Activated naive CD4-positive, alpha-beta T cell (primary cell): ENCODE measurements at regions not wholly inside any gene's neighbourhood (a gene's known extent, or its start where the extent isn't known, plus 50 kb on each side); places are given as distances from the start of the nearest gene placed in this dataset.

ENCODE experiments used
- DNase-seq, 4 experiments: peaks; one replicate each; lab custom pipeline; 2025; lab: John Stamatoyannopoulos, UW

DNA sequence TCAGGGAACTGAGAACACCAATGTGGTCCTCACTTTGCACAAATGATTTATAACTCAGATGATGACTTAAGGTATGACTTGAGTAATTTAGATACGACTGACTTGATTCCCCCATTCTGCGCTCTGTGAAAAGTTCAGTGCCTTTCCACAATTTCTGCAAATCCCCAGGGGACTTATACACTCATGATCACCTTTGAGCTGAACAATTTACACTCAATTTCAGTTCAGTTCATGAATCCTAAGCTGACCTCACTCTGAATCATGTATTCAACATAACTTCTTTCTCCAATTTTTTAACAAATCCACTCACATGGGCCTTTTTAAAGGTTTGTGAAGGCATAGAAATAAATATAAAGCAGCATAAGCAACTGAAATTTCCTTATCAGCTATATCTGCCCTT lies 274.2 kb downstream of the FAM76B start:
- DNase-seq = no peak

DNA sequence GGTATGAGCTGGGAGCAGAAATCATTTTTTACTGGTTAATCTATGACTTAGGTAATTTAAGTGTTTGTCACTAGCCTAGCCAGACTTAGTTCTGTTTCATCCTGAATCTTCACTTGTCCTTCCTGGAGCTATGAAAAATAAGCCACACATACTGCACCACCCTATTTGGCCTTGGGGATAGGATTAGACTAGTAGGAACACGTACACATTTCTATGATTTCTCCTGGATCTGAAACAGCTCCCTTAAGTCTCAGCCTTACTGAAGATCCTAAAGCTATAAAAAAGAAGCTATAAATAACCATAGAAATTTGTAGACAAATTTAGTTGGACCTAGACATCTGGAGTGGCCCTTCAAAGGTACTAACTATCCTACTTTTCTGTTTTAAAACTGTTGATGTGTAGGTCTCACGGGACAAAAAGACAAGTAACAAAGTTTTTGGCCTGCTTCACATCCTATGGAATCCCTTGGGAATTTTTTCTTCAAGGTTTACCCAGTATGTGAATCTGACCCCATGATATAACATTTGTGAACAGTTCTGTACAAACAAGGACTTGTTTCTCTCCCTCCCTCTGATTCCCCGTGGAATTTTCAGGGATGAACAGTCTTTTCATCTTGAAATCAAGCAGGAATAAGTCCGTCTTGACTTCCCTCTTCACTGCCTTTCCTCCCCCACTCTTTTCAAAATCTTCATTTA lies 275.0 kb downstream of the FAM76B start:
- no peak for DNase-seq

DNA sequence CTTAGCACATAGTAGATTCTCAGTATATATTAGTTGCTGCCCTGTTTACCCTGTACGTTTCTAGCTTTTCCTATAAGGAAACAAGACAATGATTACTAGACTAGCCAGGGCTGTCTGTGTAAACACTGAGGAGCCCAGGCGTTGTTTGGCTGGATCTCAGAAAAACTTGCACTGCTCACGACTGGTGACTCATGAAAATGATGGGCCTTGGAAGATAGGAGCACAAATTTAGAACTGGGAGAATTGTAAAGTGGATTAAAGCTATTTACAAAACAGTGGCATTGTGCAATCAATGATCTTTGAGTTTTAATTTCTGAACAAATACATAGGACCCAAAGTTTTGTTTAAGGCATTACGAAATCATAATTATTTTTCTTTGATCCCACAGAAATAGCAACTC lies 276.9 kb downstream of the FAM76B start:
- no peak for DNase-seq

DNA sequence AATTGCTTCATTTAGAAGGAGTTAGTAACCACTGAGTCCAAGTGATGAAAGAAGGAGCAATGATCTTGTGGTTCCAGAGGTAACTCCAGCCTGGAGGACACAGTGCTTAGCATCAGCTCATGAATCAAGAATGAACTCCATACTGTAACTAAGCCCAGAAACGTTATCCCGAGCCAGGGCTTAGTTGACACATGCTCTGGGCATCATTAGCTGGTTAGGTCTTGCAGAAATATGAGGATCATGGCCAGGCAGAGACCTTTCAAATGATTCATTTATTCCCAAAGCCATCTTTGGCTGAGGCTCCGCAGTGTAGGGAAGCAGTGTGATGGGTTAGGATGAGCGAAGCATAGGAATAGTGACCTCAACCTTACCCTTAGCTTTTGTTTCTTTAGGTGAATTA lies 277.4 kb downstream of the FAM76B start:
- no peak for DNase-seq

DNA sequence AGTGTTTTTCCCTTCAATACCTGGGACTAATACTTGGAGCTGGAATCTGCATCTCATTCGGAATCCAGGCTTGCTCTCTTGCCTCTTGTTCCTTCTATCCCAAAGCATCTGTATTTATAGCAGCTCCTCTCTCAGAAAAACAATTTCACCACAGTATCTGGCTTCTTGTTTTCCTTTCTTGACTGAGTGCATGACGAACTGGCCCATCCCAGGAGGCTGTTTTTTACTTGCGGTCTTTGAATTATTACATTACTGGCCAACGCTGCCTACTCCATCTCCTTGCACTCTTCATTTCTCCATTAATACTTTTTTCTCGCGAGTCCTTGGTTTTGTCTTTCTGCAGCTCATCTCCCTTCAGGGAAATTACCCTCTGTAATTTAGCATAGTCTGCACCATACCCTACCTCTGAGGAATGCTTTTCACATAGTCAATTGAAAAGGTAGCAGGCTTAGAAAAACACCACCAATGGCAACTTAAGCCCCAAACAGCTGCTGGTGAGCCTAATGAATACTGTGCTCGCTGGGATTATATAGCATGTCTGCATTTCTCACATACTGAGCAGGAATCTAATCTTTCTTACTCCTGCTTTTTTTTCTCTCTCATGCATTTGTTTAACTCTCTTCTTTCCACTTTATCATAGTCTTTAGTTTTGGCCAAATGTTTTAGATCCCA lies 277.4 kb upstream of the SESN3 start:
- DNase-seq = no peak

DNA sequence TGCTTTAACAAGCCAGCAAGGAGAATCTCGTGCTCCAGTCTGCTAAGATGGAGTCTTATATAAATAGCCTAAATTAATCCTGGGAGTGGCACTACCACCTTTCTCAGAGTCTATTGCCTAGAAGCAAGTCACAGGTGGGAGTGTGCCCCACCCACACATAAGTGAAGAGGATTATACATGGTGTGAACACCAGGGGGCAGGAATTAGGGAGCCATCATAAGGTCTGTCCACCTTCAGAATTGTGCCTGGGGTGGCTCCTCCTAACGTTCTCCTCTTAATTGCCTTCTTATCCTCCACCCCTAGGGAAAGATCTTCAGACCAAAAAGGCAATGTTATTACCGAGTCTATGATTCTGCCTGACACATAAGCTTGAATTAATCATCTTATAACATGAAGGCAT lies 276.8 kb upstream of the SESN3 start:
- no peak for DNase-seq

DNA sequence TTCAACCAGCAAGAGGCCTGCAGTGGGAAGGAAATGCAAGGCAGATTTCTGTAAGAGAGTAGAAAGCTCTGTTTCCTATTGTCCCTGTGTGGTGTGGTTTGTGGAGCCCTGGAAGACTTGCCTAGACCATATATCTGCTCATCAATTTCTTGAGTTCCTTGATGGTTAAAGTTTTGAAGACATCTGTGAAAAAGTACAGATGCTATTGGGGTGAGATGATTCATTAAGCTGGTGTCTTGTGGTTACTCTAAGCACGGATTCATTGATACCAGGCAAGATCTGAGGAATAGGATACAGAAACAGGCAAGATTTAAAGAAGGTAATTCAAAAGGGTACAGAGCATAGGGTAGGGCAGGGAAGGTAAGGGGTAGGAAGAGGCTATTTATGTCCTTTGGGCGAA lies 275.8 kb upstream of the SESN3 start:
- DNase-seq = no peak

DNA sequence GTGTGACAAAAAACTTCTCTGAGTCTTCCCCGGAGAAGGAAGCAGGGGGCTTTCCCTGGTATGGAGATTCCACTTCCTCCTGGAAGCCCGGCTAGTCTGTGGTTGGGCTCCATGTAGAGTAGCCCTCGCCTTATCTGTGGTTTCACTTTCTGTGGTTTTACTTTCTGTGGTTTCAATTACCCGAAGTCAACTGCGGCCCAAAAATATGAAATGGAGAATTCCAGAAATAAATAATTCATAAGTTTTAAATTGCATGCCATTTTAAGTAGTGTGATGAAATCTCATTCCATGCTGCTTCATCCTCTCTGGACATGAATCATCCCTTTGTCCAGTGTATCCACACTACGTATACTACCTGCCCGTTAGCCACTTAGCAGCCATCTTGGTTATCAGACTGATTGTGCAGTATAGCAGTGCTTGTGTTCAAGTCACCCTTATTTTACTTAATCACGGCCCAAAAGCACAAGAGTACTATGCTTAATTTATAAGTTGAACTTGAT lies 275.0 kb upstream of the SESN3 start:
- DNase-seq = no peak

DNA sequence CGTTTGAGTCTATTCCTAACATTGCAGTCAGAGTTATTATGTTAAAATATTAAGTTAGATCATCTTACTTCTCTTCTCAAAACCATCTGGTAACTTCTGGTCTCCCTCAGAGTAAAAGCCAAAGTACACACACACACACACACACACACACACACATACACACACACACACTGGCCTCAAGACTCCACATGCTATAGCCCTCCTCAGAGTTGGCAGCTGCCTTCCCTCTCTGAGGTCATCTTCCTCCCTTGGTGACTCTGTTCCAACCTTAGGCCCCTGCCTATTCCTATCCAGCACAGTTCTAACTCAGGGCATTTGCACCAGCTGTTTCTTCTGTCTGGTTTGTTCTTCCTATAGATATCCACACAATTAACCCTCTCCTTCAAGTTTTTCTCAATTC lies 272.0 kb upstream of the SESN3 start:
- no peak for DNase-seq

DNA sequence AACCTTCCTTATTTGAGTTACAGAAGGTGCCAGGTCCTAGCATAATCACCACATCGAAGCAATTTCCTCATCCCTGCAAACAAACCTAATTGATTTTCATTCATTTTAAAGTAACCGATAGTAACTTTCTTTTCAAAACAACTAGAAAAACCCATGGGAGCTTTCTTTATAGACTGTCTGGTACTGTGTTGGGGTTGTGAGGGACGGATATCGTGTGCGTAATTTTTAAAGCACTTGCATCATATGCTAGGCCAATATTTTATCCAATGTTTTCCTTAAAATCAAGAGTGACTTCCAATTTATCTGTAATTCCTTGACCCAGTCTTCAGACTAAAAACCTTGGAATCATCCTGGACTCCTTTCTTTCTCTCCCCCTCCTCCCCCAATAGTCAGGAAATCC lies 271.5 kb upstream of the SESN3 start:
- DNase-seq = no peak

DNA sequence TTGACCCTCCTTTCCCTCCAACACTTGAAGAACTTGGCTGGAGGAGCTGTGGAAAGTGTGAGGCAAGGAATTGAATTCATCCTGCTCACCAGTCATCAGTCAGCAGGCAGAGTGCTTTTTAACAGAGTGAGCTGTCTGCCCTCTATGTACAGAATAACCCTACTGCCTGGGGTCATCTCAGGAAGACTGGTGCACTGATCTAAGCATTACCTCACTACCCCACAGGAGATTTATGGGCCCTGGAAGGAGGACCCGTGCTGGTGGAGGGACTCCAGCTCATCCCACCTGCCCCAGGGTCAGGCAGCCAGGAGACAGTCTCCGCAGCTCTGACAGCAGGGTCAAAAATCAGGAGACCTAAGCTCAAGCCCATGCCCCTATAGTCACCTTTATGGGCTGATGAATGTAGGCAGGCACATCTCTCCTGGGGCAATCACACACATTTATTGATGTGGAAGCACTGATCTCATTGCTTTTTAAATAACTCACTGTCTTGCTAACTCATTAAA lies 270.8 kb upstream of the SESN3 start:
- DNase-seq = no peak

DNA sequence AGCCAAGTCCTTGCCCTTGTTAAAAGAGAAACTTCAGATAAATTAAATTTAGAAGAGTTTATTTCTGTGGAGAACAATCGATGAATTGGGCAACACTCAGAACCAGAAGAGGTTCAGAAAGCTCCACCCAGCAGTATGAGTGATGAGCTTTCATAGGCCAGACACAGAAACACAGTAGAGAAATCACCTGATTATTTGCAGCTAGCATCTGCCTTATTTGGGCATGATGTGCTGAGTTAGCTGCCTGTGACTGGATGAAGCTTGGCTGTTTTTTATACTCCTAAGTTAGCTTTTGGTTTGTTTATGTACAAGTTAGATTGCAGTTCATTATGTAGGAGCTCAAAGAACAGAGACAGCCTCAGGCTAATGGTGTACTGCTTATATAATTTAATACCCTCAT lies 269.5 kb upstream of the SESN3 start:
- DNase-seq = no peak

DNA sequence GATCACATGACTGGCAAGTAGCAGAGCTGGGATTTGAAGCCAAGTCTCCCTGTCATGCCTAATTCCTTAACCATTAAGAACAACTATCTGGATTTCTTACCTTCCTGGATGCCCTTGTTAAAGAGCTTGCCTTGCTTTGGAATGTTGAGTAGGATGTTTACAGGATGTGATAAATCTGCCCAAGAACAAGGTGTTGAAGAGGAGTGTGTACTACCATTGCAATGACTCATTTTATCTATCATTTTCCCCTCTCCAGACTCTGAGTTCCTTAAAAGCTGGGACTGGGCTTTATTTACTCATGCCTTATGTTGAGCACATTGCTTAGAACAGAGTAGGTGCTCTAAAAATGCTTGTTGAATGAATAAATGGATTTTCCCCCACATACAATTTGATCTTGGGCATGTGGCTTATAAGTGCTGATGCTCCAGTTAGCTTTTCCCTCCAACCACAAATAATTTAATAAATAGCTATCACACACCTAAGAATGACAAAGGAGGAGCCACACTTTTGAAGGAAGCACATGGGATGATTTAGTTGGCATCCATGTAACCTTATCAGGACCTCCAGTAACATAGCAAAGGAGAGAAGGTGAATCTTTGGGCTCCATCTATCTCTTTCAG lies 268.6 kb upstream of the SESN3 start:
- DNase-seq = no peak

DNA sequence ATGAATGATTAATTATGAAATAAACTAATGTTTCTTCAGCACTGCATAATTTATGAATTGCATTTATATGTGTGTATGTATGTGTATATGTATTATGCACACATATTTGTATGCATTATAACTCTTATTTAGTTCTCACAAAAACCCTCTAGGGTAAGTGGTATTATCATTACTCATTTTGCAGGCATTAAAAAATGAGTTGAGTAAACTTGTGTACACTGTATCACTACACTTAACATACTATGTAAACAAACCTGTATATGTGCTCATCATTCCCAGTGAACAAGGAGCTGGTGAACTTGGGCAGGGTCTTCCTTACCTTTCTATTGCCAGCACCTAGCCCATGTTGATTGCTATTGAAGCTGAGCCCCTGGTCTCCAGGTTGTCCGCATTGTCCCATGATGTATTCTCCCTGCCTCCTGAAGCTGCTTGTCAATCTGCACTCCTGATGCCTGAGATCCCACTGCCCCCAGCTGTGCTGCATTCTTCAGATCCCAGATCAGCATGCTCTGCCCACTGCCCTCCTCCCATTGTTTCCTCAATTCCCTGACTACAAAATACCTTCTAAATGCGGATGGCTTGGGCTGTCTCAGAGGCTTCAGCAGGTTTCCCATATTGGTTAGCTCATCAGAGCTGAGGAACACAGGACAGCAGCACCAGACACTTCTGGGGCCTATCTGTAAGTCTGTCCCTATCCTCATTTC lies 267.9 kb upstream of the SESN3 start:
- DNase-seq = no peak

DNA sequence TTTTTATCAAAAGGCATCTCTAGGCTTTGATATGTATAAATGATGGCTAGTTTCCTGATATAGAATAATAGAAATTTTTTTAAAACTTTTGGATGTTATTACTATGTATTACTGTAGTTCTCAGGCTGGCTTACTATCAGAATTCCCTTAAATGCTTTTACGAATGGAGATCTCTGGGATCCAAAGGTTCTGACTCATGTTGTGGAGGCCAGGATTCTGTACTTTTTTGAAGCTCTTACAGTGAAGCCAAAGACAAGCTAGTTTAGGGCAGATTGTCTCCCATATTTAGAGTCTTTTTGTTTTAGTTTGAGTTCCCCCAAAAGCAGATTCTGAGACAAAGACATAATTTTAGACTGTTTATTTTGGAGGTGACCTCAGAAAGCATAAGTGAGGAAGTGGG lies 265.9 kb upstream of the SESN3 start:
- DNase-seq = no peak

DNA sequence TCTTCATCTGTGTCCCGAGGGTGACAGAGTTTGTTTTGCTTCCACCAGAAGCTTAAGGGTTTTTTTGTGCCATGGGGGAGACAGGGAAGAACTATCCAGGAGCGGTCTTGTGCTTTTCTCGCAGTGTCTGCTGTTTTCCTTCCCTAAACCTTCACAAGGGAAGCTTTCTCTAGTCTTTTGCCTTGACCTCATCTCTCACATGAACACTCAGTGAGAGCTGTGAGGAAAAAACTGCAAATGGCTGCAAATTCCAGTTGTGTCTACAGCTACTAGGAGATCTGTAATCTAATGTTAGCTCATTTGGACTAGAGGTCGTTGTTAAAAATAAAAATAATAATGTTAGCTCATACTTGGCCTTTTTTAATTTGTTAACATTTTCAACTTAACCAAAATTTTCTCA lies 264.7 kb upstream of the SESN3 start:
- no peak for DNase-seq

DNA sequence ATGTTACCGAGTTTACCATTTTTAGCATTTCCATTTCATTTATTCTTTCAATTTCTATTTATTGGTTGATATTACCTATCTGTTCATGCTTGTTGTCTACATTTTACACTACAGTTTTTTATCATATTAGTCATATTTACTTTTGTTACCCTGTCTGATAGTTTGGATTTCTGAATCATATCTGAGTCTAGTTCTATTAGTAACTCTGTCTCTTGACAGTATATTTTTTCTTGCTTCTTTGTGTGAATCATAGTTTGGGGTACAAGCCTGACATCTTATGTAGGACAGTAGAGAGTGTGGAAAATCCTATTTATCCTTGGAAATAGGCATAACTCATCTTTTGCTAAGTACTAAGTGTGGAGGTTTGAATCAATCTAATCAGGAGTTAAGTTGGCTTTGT lies 263.9 kb upstream of the SESN3 start:
- no peak for DNase-seq

DNA sequence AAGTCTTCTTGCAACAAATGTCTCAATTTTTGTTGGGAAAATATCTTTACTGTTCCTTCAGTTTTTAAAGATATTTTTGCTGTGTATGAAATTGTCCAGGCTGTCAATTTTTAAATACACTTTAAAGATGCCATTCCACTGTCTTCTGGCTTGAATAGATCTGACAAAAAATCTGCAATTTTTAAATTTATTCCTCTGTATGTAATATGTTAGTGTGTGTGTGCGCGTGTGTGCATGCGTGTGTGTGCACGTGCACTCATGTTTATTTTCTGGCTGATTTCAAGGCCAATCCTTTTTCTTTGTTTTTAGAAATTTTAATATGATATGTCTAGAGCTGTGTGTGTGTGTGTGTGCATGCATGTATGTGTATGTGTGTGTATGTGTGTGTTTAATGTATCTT lies 263.2 kb upstream of the SESN3 start:
- no peak for DNase-seq

DNA sequence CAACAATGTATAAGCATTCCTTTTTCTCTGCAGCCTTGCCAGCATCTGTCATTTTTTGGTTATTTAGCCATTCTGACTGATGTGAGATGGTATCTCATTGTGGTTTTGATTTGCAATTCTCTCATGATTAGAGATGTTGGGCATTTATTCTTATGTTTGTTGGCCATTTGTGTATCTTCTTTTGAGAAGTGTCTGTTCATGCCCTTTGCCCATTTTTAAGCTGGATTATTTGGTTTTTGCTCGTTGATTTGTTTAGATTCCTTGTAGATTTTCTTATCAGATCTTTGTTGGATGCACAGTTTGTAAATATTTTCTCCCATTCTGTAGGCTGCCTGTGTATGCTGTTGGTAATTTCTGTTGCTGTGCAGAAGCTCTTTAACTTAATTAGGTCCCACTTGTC lies 259.6 kb upstream of the SESN3 start:
- DNase-seq = no peak

DNA sequence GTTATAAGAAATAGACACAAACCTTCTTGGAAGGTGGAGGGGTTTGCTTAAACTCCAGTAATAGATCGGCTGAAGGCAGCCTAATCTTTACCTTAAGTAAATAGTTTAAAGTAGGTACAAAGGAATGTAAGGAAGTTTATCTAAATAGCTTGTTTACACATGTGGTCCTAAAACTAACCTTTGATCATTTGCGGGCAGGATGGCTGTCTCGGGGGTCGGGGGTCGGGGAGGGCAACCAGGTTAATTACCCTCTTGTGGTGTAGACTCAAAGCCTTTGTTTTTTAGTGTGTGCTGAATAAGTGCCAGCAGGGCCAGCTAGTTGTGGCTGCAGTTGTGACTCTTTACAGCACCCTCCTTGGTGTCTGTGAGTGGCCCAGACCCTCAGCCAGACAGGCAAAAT lies 256.9 kb upstream of the SESN3 start:
- no peak for DNase-seq

DNA sequence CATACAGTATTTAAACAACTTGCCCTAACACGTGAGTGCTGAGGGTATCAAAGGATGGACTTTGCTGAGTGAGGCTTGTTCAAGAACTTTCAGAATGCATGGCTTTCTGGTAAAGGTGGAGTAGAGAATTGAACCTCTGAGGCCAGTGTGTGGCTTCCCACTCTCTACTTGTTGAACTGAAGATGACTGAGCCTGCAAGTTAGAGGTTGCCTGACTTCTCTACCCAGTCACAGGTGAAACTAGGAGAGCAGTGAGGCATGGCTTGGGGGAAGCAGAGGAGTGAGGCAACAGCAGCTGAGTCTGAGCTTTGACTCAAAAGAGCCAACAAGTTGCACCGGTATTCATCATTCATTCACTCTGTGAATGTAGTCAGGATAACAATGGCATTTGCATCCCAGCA lies 256.4 kb upstream of the SESN3 start:
- DNase-seq = no peak

DNA sequence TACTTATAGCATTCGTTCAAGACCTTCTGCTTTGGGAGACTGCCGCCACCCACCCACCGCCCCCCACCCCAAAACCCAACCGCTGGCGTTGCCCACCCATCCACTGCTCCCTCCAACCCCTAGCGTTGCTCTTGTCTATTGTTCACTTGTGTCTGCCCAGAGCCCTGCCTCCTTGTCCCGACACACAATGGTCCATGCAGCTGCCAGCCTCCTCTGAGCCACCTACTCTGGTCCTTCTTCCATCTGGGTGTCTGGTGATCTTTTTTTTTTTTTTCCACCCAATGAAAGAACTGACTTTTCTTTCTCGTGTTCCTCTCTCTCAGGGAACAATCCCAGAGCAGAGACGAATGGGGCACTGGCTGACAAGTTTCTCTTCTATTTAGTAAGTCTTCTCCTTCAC lies 256.0 kb upstream of the SESN3 start:
- DNase-seq = no peak

DNA sequence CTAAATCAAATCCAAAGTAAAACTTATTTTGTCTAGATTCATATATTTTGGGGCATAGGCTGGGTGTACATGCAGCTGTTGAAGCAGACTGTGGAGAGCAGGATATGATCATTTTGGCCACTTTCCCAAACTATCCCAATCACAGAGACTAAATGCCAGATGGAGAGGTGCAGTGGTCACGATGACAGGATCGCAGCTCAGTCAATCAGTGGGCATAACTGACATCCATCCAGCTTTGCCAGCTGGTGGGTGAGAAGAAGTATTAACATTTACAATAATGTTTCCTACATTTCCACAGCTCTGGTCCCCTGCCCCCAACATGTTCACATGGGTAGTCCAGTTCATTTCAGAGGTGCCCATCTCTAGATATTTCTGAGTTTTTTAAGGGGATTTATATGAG lies 255.5 kb upstream of the SESN3 start:
- DNase-seq = no peak
